ENCODE measurements at regions not wholly inside any gene's neighbourhood (a gene's known extent, or its start where the extent isn't known, plus 50 kb on each side); places are given as distances from the start of the nearest gene placed in this dataset.

- H3K27ac ChIP-seq, result no peak overlapping the region
- BruUV-seq (replicated peaks), result no TSS peak
- DNase-seq, result no peak
- intact Hi-C loops (cut with micrococcal nuclease; ENCODE audit: unreplicated experiment), result no loop called here
- no peaks in the 10 kb centered on the region for H3K36me3 ChIP-seq (ENCODE audit: low read depth)
- H3F3A ChIP-seq (ENCODE audit: insufficient read depth, low read depth), result no peaks in the 10 kb centered on the region
- H3K9me3 ChIP-seq (ENCODE audit: insufficient read depth, low read depth), result no peaks in the 10 kb centered on the region
- POLR2A ChIA-PET (ENCODE audit: unreplicated experiment), result no interaction called here
- CTCF ChIA-PET, result no interaction called here
- H3K4me2 ChIP-seq, result no peak overlapping the region
- no peaks in the 10 kb centered on the region for H4K20me1 ChIP-seq (ENCODE audit: insufficient read depth)
- H3K4me1 ChIP-seq (replicated peaks; ENCODE audit: insufficient read depth), result no peaks in the 10 kb centered on the region
- no peak overlapping the region for H3K4me3 ChIP-seq
- TF ChIP-seq CTCF (conservative IDR thresholded peaks at IDR 0.05) (no peak), EZH2 (IDR thresholded peaks at IDR 0.05; ENCODE audit: low read depth) (no peak)
- H3K9me2 ChIP-seq (ENCODE audit: insufficient read depth), result no peaks in the 10 kb centered on the region
- peaks cover 57% of the 10 kb centered on the region for H3K27me3 ChIP-seq (ENCODE audit: insufficient read depth, low read depth)
- no peak overlapping the region for H2AFZ ChIP-seq
- no peaks in the 10 kb centered on the region for H3K79me2 ChIP-seq (ENCODE audit: low read depth)
Observed at GRCh38 chr15:72968531-72968922, 83.7 kb upstream of the NEO1 start.

GRCh38 chr15:72967811-72968530 is 84.3 kb upstream of the NEO1 start:
- no peaks in the 10 kb centered on the region for H3K36me3 ChIP-seq (ENCODE audit: low read depth)
- H3K79me2 ChIP-seq (ENCODE audit: low read depth), result no peaks in the 10 kb centered on the region
- no peaks in the 10 kb centered on the region for H3K9me2 ChIP-seq (ENCODE audit: insufficient read depth)
- H4K20me1 ChIP-seq (ENCODE audit: insufficient read depth), result no peaks in the 10 kb centered on the region
- CTCF ChIA-PET, result no interaction called here
- H3K27ac ChIP-seq, result no peak overlapping the region
- no peak overlapping the region for H2AFZ ChIP-seq
- no peaks in the 10 kb centered on the region for H3K4me1 ChIP-seq (replicated peaks; ENCODE audit: insufficient read depth)
- peaks cover 57% of the 10 kb centered on the region for H3K27me3 ChIP-seq (ENCODE audit: insufficient read depth, low read depth)
- DNase-seq, result no peak
- no TSS peak for BruUV-seq (replicated peaks)
- H3K9me3 ChIP-seq (ENCODE audit: insufficient read depth, low read depth), result no peaks in the 10 kb centered on the region
- H3K4me3 ChIP-seq, result no peak overlapping the region
- no peak overlapping the region for H3K4me2 ChIP-seq
- POLR2A ChIA-PET (ENCODE audit: unreplicated experiment), result no interaction called here
- TF ChIP-seq CTCF (conservative IDR thresholded peaks at IDR 0.05), result no peak
- TF ChIP-seq EZH2 (IDR thresholded peaks at IDR 0.05; ENCODE audit: low read depth), result no peak
- intact Hi-C loops (cut with micrococcal nuclease; ENCODE audit: unreplicated experiment), result no loop called here
- no peaks in the 10 kb centered on the region for H3F3A ChIP-seq (ENCODE audit: insufficient read depth, low read depth)

- no peak for TF ChIP-seq EZH2 (IDR thresholded peaks at IDR 0.05; ENCODE audit: low read depth)
- no peak for TF ChIP-seq CTCF (conservative IDR thresholded peaks at IDR 0.05)
- intact Hi-C loops (cut with micrococcal nuclease; ENCODE audit: unreplicated experiment), result no loop called here
- H3K4me3 ChIP-seq, result no peak overlapping the region
- POLR2A ChIA-PET (ENCODE audit: unreplicated experiment), result no interaction called here
- no TSS peak for BruUV-seq (replicated peaks)
- DNase-seq, result no peak
- H3K27me3 ChIP-seq (ENCODE audit: insufficient read depth, low read depth), result peaks cover 54% of the 10 kb centered on the region
- H3K4me2 ChIP-seq, result no peak overlapping the region
- no peaks in the 10 kb centered on the region for H3K36me3 ChIP-seq (ENCODE audit: low read depth)
- CTCF ChIA-PET, result no interaction called here
- no peaks in the 10 kb centered on the region for H3F3A ChIP-seq (ENCODE audit: insufficient read depth, low read depth)
- no peak overlapping the region for H2AFZ ChIP-seq
- no peaks in the 10 kb centered on the region for H3K79me2 ChIP-seq (ENCODE audit: low read depth)
- no peaks in the 10 kb centered on the region for H3K4me1 ChIP-seq (replicated peaks; ENCODE audit: insufficient read depth)
- no peaks in the 10 kb centered on the region for H4K20me1 ChIP-seq (ENCODE audit: insufficient read depth)
- H3K27ac ChIP-seq, result no peak overlapping the region
- H3K9me3 ChIP-seq (ENCODE audit: insufficient read depth, low read depth), result no peaks in the 10 kb centered on the region
- no peaks in the 10 kb centered on the region for H3K9me2 ChIP-seq (ENCODE audit: insufficient read depth)
Observed at GRCh38 chr15:72967397-72967796, 84.9 kb upstream of the NEO1 start.
